ENCODE measurements at regions not wholly inside any gene's neighbourhood (a gene's known extent, or its start where the extent isn't known, plus 50 kb on each side); places are given as distances from the start of the nearest gene placed in this dataset.

DNA sequence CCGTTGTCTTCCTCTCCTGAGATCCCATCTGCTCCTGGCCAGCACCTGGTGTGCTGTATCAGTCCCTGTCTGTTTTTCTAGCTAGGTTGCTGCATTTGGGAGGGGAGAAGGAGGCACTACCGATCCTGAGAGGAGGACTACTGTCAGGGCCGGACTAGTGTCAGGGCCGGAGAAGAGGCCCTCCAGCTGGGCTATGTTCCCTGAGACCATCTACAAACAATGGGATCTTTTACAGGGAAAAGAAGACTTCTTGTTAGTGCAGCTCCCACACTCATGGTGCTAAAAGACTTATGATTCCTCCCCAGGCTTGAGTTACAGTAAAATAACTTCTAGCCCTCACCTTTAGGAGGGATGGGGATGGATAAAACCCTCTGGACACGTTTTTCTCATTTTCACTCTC is 141.0 kb upstream of the TNR start:
- H3K27ac Mint-ChIP-seq: no peak overlapping the region
- Histone ChIP-seq H2BK20ac (ENCODE audit: low read depth, low read length, poor library complexity, severe bottlenecking) (no peak overlapping the region), H2AK5ac (ENCODE audit: insufficient read length, low read length) (no peak overlapping the region), H3K79me2 (ENCODE audit: insufficient read depth, low read length) (no peaks in the 10 kb centered on the region), H4K8ac (replicated peaks; ENCODE audit: insufficient read length, low read depth, low read length) (no peak overlapping the region), H3K9ac (ENCODE audit: extremely low read depth, insufficient read length, low read length) (no peak overlapping the region), H3K4ac (ENCODE audit: low read depth, low read length) (no peak overlapping the region), H3K9me3 (ENCODE audit: control insufficient read depth, low read depth, low read length) (no peaks in the 10 kb centered on the region), H4K5ac (ENCODE audit: insufficient read length, low read depth, low read length) (no peak overlapping the region), H3T11ph (ENCODE audit: low read length) (no peak overlapping the region), H4K20me1 (ENCODE audit: control insufficient read depth, insufficient read depth, insufficient read length) (no peaks in the 10 kb centered on the region), H2BK120ac (ENCODE audit: low read depth, low read length, poor library complexity, severe bottlenecking) (no peak overlapping the region), H2AFZ (ENCODE audit: low read length) (no peak overlapping the region), H3K18ac (ENCODE audit: insufficient read length, low read depth, low read length) (no peak overlapping the region), H2BK12ac (ENCODE audit: insufficient read length, low read depth, low read length) (no peak overlapping the region), H3K56ac (ENCODE audit: insufficient read length, low read depth, low read length) (no peak overlapping the region), H3K23ac (ENCODE audit: insufficient read length, low read depth, low read length) (no peak overlapping the region), H3K4me2 (ENCODE audit: insufficient read depth, insufficient read length, low read length) (no peak overlapping the region), H3K27ac (ENCODE audit: insufficient read length, low read depth, low read length) (no peak overlapping the region), H3K27me3 (ENCODE audit: insufficient read depth, low read length) (peaks cover 13% of the 10 kb centered on the region; the same call in 1 of the 2 replicates), H4K91ac (ENCODE audit: insufficient read length, low read depth, low read length) (no peak overlapping the region), H3K79me1 (ENCODE audit: insufficient read depth, low read depth, low read length, poor library complexity, severe bottlenecking) (no peaks in the 10 kb centered on the region), H3K4me1 (ENCODE audit: insufficient read depth, low read length) (peaks cover 3% of the 10 kb centered on the region; the same call in 1 of the 2 replicates), H2BK15ac (ENCODE audit: low read depth, low read length) (no peak overlapping the region), H3K23me2 (ENCODE audit: insufficient read length, low read depth, low read length, poor library complexity, severe bottlenecking) (peaks cover 4% of the 10 kb centered on the region), H2BK5ac (ENCODE audit: insufficient read length, low read length) (no peak overlapping the region), H3K14ac (ENCODE audit: insufficient read depth, low read length) (no peak overlapping the region)
- H3K36me3 Mint-ChIP-seq (ENCODE audit: insufficient read depth in 1 of 3, low read depth in 3 of 3): no peaks in the 10 kb centered on the region; a peak in 1 of 7 replicates
- DNase-seq: no peak
- H3K27me3 Mint-ChIP-seq (ENCODE audit: low read depth): peaks cover 68% of the 10 kb centered on the region
- H3K9me3 Mint-ChIP-seq: no peaks in the 10 kb centered on the region; a peak in 1 of 5 replicates
- no peak overlapping the region for H3K4me3 Mint-ChIP-seq
- TF ChIP-seq, protein P1, sequence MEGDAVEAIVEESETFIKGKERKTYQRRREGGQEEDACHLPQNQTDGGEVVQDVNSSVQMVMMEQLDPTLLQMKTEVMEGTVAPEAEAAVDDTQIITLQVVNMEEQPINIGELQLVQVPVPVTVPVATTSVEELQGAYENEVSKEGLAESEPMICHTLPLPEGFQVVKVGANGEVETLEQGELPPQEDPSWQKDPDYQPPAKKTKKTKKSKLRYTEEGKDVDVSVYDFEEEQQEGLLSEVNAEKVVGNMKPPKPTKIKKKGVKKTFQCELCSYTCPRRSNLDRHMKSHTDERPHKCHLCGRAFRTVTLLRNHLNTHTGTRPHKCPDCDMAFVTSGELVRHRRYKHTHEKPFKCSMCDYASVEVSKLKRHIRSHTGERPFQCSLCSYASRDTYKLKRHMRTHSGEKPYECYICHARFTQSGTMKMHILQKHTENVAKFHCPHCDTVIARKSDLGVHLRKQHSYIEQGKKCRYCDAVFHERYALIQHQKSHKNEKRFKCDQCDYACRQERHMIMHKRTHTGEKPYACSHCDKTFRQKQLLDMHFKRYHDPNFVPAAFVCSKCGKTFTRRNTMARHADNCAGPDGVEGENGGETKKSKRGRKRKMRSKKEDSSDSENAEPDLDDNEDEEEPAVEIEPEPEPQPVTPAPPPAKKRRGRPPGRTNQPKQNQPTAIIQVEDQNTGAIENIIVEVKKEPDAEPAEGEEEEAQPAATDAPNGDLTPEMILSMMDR (conservative IDR thresholded peaks at IDR 0.05): no peak
- WGBS (ENCODE audit: extremely low coverage, insufficient read length, low lambda C conversion rate): no CpG with 5 or more reads among the region's 5 CpGs
- H3K4me1 Mint-ChIP-seq: peaks cover 24 to 25% of the 10 kb centered on the region in 2 experiments

All from H9 (cell line).